Anterior cingulate cortex (tissue), 58 donors: ENCODE measurements at regions not wholly inside any gene's neighbourhood (a gene's known extent, or its start where the extent isn't known, plus 50 kb on each side); places are given as distances from the start of the nearest gene placed in this dataset.

Experiments used
- DNase-seq, 58 donors: peaks; one replicate each; lab custom pipeline; 2025; lab: John Stamatoyannopoulos, UW

GRCh38 chr11:8794126-8794525 is 111.5 kb downstream of the RPL27A start:
- DNase-seq: no peak

DNA sequence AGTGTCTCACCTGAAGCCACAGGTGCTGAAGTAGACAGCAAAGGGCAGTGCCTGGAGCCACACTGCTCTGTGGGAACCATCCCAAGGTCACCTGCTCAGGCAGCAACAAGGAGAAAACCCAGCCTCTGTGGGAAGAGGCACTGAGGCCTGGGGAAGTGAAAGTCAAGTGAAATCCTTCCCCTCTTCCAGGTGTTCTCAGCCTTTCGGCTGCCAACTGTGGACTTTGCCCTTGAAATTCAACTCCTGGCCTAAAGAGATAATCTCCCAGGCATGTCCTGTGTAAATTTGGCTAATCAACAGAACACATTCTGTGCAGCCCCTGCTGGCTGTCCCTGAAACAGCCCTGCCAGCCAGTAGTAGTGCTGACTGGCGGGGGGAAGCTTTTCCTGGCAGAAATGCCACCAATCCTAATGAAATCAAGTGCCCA is 112.1 kb downstream of the RPL27A start:
- DNase-seq: no peak

GRCh38 chr11:8796941-8797340 is 114.0 kb upstream of the AKIP1 start:
- DNase-seq: no peak

- DNase-seq: no peak
These were observed 111.7 kb upstream of the AKIP1 start for GRCh38 chr11:8799273-8799672.

GRCh38 chr11:8800520-8801110 is 110.4 kb upstream of the AKIP1 start:
- no peak for DNase-seq

- no peak for DNase-seq
These were observed 109.9 kb upstream of the AKIP1 start for GRCh38 chr11:8801121-8801520.

DNA sequence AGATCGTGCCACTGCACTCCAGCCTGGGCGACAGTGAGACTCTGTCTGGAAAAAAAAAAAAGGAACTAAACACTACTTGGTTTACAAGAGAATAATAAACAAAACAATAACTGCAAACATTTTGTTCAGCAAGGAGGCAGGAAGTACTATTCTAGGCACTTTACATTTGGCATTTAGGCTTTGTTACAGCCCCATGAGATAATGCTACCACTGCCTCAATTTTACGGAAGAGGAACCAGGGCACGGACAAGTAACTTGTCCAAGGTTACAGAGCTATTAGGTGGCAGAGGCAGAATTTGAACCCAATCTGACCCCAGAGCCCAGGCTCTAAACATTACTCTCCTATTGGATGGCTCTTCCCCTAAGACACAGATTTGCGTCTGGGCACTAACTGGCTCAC is 108.7 kb upstream of the AKIP1 start:
- DNase-seq: no peak

GRCh38 chr11:8803973-8804372 is 107.0 kb upstream of the AKIP1 start:
- DNase-seq: no peak

DNA sequence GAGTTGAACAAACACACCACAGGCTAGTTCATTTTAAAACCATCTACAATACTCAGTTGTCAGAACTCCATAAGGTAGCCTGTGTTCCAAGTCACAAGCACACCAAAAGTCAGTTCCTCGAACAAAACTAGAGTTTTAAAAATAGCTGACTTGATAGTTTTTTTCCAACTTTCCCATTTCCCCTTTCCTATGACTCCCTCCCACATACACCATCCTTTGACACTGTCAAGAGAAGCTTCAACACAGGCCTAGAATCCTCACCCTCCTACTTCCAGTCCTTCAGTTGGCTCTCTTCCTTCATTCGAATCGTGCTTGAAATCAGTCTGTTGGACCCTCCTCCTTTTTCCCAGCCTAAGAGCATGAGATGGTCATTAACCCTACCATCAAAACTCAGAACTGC is 105.7 kb upstream of the AKIP1 start:
- DNase-seq: no peak

DNA sequence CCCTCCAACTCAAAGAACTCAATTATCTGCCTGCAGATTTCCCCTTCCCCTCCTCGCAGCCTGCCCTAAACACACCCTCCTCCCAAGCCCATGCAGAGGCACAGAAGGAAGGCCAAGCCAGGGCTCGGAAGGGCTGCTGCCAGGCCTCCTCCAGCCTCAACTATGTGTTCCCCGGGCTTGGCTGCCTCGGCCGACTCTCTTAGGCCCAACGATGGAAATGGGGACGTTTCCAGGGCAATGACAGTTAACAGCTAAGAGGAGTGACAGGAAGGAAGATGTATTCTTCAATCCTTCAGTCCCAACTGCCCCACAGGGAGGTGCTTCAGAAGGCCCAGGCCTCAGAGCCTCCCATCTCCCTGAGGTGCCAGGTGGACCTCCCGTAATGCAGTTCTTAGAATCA is 104.0 kb upstream of the AKIP1 start:
- peak in 8 of 58 donors; percentile 7 to 51 (median 19) for DNase-seq

- peak in 13 of 58 donors; percentile 12 to 59 (median 23) for DNase-seq
These were observed 103.3 kb upstream of the AKIP1 start for GRCh38 chr11:8807544-8808225.

GRCh38 chr11:8808226-8808585 is 102.8 kb upstream of the AKIP1 start:
- DNase-seq: no peak

- peak in 1 of 58 donors; percentile 49 for DNase-seq
These were observed 101.6 kb upstream of the AKIP1 start for GRCh38 chr11:8809241-8809938.

DNA sequence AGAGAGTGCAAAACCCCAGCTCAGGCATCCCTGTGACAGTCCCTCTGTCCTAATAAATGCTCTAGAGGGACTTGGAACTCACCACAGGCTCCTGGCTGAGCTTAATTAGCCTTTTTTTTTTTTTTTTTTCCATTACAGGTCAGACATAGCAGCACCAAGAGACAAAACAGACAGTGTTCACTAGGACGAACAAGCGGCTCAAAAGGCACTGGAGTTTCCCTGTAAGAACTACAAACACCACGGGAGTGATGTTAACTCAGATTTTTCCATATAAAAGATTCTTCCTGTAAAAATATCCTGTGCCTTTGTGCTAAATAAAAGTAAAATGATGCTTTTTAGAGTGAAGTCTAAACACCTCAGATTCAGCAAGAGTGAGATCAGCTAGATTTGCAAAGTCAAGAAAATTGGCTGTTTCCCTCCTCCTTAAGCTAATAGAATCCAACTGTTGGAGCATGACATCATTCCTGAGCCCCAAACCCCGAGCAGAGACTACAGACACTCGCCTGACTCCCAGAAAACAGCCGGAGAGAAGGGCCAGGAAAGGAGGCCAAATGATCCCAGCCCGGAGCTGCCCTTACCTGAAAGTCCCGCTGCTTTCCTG is 101.0 kb upstream of the AKIP1 start:
- peak in 1 of 58 donors; percentile 35 for DNase-seq

DNA sequence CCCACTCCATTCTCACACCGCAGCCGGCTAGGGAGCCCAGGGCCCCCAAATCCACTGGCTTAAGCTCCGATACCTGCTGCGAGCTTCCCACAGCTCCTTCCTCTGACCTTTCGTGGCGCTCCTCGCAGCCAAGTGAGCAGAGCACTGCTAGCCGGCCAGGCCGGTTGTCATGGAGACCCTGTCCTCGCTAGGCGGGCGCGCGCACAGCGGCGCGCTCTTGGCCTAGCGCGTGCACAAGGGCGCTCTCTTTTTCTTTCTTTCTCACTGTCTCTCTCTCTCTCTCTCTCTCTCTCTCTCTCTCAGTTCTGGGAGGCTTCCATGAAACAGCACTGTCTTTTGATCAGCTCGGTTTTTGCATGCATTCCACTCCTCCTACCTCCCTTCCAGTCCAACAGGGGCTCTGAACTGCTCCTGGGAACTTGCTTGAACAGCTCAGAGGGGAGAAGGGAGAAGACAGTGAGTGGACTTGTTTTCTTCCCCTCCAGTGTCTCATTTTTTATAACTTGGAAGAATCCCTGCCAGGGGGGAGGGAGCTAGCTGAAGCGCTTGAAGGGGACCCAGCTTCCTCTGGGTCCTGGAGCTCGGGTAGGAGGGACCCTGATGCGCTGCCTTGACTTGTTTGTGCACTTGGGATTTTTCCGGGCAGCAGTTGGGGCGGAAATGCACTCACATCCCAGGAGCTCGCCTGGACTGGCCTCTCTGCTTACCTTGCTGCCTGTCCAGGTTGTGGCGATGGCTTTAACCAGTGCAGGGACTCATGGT is 100.3 kb upstream of the AKIP1 start:
- DNase-seq: peak in 56 of 58 donors; percentile 22 to 85 (median 74)

DNA sequence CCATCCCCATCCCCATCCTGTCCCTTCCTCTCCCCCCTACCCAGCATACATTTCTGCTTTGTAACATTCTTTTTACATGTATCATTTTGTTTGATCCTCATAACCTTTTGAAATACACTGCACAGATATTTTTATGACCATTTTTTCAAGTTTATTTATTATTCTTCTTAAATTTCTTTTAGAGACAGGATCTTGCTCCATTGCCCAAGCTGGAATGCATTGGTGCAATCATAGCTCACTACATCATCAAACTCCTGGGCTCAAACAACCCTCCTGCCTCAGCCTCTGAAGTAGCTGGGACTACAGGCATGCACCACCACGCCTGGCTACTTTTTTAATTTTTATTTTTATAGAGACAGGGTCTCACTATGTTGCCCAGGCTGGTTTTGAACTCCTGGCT is 99.4 kb upstream of the AKIP1 start:
- no peak for DNase-seq

DNA sequence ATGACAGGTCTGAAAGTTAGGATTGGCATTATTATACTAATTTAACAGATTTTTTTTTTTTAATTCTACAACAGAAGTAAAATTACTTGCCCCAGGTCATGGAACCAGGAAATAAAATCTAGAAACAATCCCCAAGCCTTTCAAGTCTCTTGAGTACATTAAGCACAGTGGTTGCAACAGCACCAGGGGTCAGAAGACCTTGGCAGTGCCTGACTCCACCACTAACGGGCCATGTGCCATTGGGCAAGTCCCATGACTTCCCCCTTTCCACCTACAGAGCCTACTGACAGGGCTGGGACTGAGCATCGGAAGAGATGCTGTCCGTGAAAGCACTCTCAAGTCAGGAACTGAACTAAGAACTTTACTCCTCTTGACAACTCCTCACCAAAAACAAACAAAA is 98.6 kb upstream of the AKIP1 start:
- DNase-seq: peak in 7 of 58 donors; percentile 8 to 45 (median 24)

GRCh38 chr11:8813658-8814057 is 97.3 kb upstream of the AKIP1 start:
- DNase-seq: peak in 44 of 58 donors; percentile 19 to 73 (median 43)

- DNase-seq: no peak
These were observed 96.6 kb upstream of the AKIP1 start for GRCh38 chr11:8814209-8814922.

DNA sequence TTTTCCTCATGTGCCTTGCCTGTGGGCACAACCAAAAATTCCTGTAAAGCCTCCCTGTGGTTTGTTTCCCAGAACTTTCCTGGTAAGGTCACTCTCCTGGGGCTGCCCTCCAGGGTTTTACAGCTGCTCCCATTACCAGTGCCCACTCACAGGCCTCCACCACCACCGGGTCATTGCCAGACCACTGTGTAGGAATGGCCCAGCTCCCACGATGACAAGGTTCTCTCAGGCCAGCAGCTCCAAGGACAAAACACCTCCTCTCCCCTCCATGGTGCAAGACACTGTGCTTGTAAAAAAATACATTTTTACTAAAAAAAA is 96.1 kb upstream of the AKIP1 start:
- DNase-seq: no peak
